ENCODE measurements at regions not wholly inside any gene's neighbourhood (a gene's known extent, or its start where the extent isn't known, plus 50 kb on each side); places are given as distances from the start of the nearest gene placed in this dataset.
A peak's percentile ranks its signal among the peaks of the same experiment; 100 is the strongest.

GRCh38 chr7:34364130-34364529 lies 293.9 kb upstream of the NPSR1 start:
- H3K27me3 ChIP-seq: 0 out of 2 replicates have a peak, but pooled peaks cover 2% of the 10 kb centered on the region
- DNase-seq: no peak
- H3K36me3 ChIP-seq: no peaks in the 10 kb centered on the region
- no peaks in the 10 kb centered on the region for H3K4me1 ChIP-seq
- no peak overlapping the region for H3K4me3 ChIP-seq
- H3K27ac ChIP-seq: no peak overlapping the region
- no peaks in the 10 kb centered on the region; the same call in 1 of the 2 replicates for H3K9me3 ChIP-seq (replicated peaks)

- Histone ChIP-seq H3K4me3 (no peak overlapping the region), H3K9me3 (replicated peaks) (no peaks in the 10 kb centered on the region; the same call in 1 of the 2 replicates), H3K27me3 (0 out of 2 replicates have a peak, but pooled peaks cover 2% of the 10 kb centered on the region), H3K27ac (no peak overlapping the region), H3K4me1 (no peaks in the 10 kb centered on the region), H3K36me3 (no peaks in the 10 kb centered on the region)
- DNase-seq: no peak
These were observed 293.0 kb upstream of the NPSR1 start for GRCh38 chr7:34365011-34365410.

DNA sequence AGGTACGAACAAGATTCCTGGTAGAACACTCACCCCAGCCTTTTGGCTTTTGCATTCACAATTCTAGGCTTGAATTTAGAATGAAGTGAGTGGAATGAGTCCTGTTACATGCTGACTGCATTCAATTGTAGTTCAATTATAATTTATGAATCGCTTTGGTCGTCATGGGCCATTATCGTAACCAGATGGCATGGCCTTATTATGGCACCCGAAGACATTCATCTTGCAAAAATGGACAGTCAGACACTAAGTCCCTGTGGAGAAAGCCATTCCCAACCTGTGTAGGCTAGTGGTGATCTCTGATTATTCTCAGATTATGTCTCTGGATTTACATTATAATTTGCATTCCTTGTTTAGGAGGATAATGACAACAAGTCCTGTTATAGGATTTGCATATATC lies 292.4 kb upstream of the NPSR1 start:
- no peak for DNase-seq

DNA sequence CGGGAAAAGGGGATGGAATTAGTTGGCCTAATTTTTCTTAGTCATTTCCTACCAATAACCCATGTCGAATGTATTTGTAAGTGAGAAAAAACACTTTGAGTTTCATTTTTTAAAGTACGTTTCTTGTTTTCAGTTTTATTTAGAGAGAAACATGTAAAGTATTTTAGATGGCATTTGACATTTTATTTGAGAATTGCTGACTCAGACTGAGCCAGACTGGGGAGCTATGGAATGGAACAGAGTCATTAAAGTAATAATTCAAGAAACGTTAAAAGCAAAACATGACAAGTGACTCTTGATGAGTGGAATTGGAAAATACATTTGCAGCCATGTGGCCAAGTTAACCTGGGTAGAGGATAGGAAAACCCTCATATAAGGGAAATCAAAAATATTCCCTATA lies 286.1 kb upstream of the NPSR1 start:
- H3K36me3 ChIP-seq: no peaks in the 10 kb centered on the region
- H3K4me1 ChIP-seq: no peaks in the 10 kb centered on the region
- no peak overlapping the region for H3K4me3 ChIP-seq
- H3K9me3 ChIP-seq (replicated peaks): no peaks in the 10 kb centered on the region; the same call in 1 of the 2 replicates
- DNase-seq: no peak
- no peak overlapping the region for H3K27ac ChIP-seq
- H3K27me3 ChIP-seq: peaks cover 2% of the 10 kb centered on the region; the same call in 1 of the 2 replicates

More for the DNA sequence above, 292.4 kb upstream of the NPSR1 start:
- Histone ChIP-seq H3K27ac (no peak overlapping the region), H3K4me3 (no peak overlapping the region), H3K4me1 (no peaks in the 10 kb centered on the region), H3K27me3 (0 out of 2 replicates have a peak, but pooled peaks cover 2% of the 10 kb centered on the region), H3K9me3 (replicated peaks) (no peaks in the 10 kb centered on the region; the same call in 1 of the 2 replicates), H3K36me3 (no peaks in the 10 kb centered on the region)

DNA sequence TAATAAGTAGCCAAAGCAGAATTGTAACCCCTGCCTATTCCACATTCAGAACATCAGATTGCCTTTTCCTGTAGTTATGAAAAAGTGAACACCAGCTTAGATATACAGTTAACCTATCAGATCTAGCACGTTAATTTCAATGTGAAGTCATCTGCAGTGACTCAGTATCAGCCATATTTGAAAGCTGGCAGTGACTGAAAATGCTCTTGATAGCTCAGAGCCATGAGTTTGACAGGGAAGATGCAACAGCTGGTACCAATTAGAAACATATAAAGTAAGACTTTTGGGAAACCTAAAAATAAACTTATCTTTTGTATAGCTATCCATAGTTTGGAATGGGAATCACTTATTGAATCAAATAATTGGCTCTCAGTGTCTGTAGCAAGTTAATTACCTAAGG lies 284.1 kb upstream of the NPSR1 start:
- Histone ChIP-seq H3K4me3 (no peak overlapping the region), H3K27ac (no peak overlapping the region), H3K9me3 (replicated peaks) (no peaks in the 10 kb centered on the region; the same call in 1 of the 2 replicates), H3K36me3 (no peaks in the 10 kb centered on the region), H3K27me3 (no peaks in the 10 kb centered on the region; the same call in 1 of the 2 replicates), H3K4me1 (no peaks in the 10 kb centered on the region)
- DNase-seq: no peak

DNA sequence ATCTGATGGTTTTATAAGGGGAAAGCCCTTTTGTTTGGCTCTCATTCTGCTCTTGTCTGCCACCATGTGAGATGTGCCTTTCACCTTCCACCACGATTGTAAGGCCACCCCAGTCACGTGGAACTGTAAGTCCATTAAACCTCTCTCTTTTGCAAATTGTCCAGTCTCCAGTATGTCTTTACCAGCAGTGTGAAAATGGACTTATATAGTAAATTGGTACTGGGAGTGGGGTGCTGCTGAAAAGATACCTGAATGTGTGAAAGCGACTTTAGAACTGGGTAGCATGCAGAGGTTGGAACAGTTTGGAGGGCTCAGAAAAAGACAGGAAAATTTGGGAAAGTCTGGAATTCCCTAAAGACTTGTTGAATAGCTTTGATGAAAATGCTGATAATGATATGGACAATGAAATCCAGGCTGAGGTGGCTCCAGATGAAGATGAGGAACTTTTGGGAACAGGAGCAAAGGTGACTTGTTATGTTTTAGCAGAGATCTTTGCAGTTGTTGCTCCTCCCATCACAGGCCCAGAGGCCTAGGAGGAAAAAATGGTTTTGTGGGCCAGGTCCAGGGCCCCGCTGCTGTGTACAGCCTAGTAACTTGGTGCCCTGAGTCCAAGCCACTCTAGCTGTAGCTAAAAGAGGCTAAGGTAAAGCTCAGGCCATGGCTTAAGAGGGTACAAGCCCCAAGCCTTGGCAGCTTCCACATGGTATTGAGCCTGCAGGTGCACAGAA lies 275.7 kb upstream of the NPSR1 start:
- Histone ChIP-seq H3K4me3 (no peak overlapping the region), H3K27ac (no peak overlapping the region), H3K36me3 (no peaks in the 10 kb centered on the region), H3K27me3 (no peaks in the 10 kb centered on the region; the same call in 1 of the 2 replicates), H3K9me3 (replicated peaks) (peaks cover 5% of the 10 kb centered on the region), H3K4me1 (no peaks in the 10 kb centered on the region)
- no peak for DNase-seq

DNA sequence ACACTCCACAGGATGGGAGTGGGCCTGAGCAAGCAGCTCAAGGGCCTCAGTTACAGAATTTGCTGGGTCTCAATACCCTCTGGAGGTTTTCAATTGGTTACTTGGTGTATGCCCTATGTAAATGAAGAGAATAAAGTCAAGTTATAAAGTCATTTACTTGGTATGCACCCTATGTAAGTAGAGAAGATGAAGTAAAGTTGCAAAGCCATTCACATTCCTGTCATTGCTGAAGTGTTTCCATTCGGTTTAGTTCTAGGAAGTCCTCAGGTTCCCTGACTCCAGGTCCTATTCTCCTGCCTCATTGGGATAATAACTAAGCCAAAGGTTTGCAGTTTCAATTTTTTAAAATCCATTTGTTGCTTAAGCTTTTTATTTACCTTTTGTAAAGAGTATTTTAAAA lies 272.6 kb upstream of the NPSR1 start:
- no peaks in the 10 kb centered on the region for H3K4me1 ChIP-seq
- peaks cover 5% of the 10 kb centered on the region for H3K9me3 ChIP-seq (replicated peaks)
- no peak for DNase-seq
- no peak overlapping the region for H3K4me3 ChIP-seq
- no peaks in the 10 kb centered on the region; the same call in 1 of the 2 replicates for H3K27me3 ChIP-seq
- no peak overlapping the region for H3K27ac ChIP-seq
- H3K36me3 ChIP-seq: no peaks in the 10 kb centered on the region

DNA sequence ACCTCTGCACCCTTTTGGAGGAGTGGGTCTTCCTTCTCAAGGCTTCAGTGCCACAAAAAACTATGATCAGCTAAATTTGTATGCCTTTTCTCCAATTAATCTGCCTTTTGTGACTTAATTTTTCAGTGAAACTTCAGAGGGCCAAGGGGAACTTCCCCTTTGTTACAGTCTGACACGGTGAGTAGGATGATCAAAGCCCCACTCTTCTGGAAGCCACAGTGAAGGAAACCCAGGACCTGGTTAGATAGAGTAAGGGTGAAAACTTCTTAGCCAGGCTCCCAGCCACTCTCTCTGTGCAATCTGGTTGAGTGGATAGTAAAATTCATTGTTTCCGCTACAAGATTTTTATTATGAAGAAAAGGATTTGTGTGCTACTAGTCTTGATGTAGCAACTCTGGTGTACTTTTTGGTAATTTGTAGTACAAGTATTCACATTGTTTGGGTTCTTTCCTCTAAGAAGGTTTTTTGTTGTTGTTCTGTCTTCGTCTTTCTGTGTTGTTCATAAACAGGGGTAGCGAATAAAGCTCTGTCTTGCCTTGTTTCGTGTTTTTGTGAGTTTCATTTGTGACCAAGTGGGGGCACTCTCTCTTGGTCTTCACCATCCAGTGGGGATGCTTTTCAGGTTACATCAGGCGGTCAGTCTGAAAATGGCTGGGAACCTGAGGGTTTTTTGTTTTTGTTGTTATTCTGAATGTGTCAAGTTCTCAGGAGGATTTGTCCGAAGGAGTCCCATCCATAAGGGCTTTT lies 268.5 kb upstream of the NPSR1 start:
- H3K36me3 ChIP-seq: no peaks in the 10 kb centered on the region
- no peak overlapping the region for H3K4me3 ChIP-seq
- H3K27me3 ChIP-seq: peaks cover 3% of the 10 kb centered on the region; the same call in 1 of the 2 replicates
- DNase-seq: no peak
- no peak overlapping the region for H3K27ac ChIP-seq
- no peaks in the 10 kb centered on the region for H3K9me3 ChIP-seq (replicated peaks)
- no peaks in the 10 kb centered on the region for H3K4me1 ChIP-seq

GRCh38 chr7:34390103-34390502 lies 267.9 kb upstream of the NPSR1 start:
- Histone ChIP-seq H3K4me3 (no peak overlapping the region), H3K9me3 (replicated peaks) (no peaks in the 10 kb centered on the region), H3K27me3 (peaks cover 8% of the 10 kb centered on the region; the same call in 1 of the 2 replicates), H3K27ac (no peak overlapping the region), H3K4me1 (no peaks in the 10 kb centered on the region), H3K36me3 (no peaks in the 10 kb centered on the region)
- no peak for DNase-seq

- Histone ChIP-seq H3K4me1 (no peaks in the 10 kb centered on the region), H3K36me3 (no peaks in the 10 kb centered on the region), H3K27me3 (peaks cover 12% of the 10 kb centered on the region; the same call in 1 of the 2 replicates), H3K27ac (no peak overlapping the region), H3K9me3 (replicated peaks) (no peaks in the 10 kb centered on the region), H3K4me3 (no peak overlapping the region)
- no peak for DNase-seq
These were observed 265.0 kb upstream of the NPSR1 start for GRCh38 chr7:34392972-34393371.

DNA sequence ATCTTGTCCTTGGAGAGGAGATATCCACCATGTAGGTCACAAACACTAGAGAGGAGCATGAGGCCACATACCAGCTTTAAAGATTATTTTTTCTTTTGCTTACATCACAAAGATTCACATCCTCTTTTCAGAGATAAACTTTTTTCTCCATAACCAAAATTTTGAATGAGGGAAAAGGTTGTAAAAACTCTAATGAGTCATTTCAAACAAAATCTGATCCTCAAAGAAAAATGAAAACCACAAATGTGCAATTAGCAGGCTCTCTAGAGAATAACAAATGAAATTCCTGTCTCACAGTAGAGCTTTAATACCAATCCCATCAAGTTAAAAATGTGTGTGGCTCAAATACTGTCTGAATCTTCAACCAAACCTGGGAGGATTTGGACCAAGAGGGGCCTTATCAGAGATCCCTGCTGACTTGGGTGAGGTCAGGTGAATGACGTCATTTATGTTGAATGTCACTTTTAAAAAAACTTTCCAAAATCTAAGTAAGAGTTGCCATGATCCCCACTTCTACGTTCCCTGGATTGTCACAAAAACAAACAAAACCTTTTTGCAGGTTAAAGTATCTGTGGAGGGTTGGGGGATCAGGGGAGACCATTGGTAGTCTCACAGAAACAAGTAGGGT lies 261.5 kb upstream of the NPSR1 start:
- no peaks in the 10 kb centered on the region for H3K36me3 ChIP-seq
- no peak overlapping the region for H3K27ac ChIP-seq
- H3K9me3 ChIP-seq (replicated peaks): no peaks in the 10 kb centered on the region
- H3K27me3 ChIP-seq: peaks cover 12% of the 10 kb centered on the region; the same call in 1 of the 2 replicates
- H3K4me1 ChIP-seq: no peaks in the 10 kb centered on the region
- no peak for DNase-seq
- H3K4me3 ChIP-seq: no peak overlapping the region

DNA sequence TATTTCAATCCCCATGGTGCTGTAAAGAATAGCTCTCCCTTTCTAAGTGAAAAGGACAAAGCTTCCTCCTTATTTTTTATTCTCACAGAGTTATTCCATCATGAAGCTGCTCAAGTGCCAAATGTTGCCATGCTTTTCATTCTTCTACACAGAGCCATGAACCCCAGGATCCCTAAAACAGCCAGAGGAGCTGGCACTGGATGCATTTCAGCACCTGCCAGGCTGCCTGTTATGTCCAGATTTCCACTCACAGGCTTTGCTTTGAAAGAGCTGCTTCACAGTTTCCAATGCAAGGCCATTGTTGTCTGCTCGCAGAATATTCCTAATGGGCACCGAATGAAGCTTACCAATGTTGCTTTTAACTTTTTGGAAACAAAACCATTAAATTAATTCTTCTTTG lies 256.2 kb upstream of the NPSR1 start:
- no peak for DNase-seq
- Histone ChIP-seq H3K9me3 (replicated peaks) (no peaks in the 10 kb centered on the region), H3K27ac (no peak overlapping the region), H3K36me3 (no peaks in the 10 kb centered on the region), H3K27me3 (no peaks in the 10 kb centered on the region), H3K4me3 (no peak overlapping the region), H3K4me1 (no peaks in the 10 kb centered on the region)

DNA sequence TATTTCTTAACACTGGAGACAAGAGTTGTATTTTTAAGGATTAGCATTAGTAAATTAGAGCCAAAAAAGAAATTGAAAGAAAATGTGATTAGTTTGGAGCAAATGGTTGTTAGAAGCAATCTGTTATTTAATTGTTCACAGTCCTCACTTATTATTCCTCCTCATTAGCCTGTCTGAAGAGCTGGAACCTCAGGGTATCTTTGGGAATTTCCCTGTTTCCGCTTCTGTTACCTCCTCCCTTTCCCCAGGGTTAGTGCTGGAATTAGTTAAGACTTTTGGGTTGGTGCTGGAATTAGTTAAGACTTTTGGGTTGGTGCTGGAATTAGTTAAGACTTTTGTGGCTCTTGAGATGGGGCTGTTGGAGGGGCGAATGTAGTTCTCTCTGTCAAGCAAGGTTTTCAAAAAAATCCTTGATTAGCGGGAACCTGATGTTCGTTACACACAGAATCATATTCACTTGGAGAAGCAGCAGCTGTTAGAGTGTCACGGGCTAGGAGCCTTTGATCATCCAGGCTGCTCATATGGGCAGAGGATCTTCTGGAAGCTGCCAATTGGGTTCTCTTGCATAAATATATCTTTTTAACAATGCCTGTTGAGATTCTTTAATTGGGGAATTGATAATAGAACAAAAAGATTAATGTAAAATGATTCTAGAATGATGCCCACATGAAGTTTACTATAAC lies 251.0 kb upstream of the NPSR1 start:
- no peaks in the 10 kb centered on the region for H3K9me3 ChIP-seq (replicated peaks)
- no peaks in the 10 kb centered on the region for H3K27me3 ChIP-seq
- no peak overlapping the region for H3K27ac ChIP-seq
- H3K4me1 ChIP-seq: no peaks in the 10 kb centered on the region
- H3K36me3 ChIP-seq: no peaks in the 10 kb centered on the region
- H3K4me3 ChIP-seq: no peak overlapping the region
- peak in 1 of 2 experiments; percentile 10 for DNase-seq

DNA sequence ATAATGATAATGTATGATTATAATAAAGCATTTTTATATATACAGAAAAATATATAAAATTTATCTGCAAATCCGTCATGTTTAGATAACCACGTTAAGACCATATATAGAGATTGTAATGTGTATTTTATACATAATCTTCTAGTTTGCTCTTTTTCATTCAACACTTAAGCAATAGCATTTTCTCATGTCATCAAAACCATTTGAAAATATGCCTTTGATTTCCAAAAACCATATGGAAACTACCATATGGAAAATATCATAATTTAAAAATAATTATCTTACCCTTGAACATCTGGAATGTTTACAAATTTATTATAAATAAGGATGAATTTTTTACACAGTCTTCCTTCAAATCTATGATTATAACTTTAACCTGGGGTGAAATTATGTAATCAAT lies 250.4 kb upstream of the NPSR1 start:
- Histone ChIP-seq H3K4me3 (no peak overlapping the region), H3K27ac (no peak overlapping the region), H3K9me3 (replicated peaks) (no peaks in the 10 kb centered on the region), H3K27me3 (no peaks in the 10 kb centered on the region), H3K4me1 (no peaks in the 10 kb centered on the region), H3K36me3 (no peaks in the 10 kb centered on the region)
- no peak for DNase-seq
